GM19324 (cell line): ENCODE measurements at regions not wholly inside any gene's neighbourhood (a gene's known extent, or its start where the extent isn't known, plus 50 kb on each side); places are given as distances from the start of the nearest gene placed in this dataset.

ENCODE experiments used
- ATAC-seq: cut with Tn5 transposase; IDR thresholded peaks from one replicate; pipeline ENCODE4 v1.9.1; 2021; ENCODE audit warnings: mild to moderate bottlenecking, moderate library complexity; ENCODE audit not compliant: unreplicated experiment, low FRiP score

- ATAC-seq, result no peak
Measured at GRCh38 chr21:43277481-43278351, 108.9 kb downstream of the CRYAA start.

GRCh38 chr21:43276811-43277210 is 108.0 kb downstream of the CRYAA start:
- ATAC-seq, result no peak

GRCh38 chr21:43275421-43276211 is 106.8 kb downstream of the CRYAA start:
- ATAC-seq, result no peak

- no peak for ATAC-seq
Measured at GRCh38 chr21:43274946-43275310, 106.1 kb downstream of the CRYAA start.

GRCh38 chr21:43274022-43274945 is 105.5 kb downstream of the CRYAA start:
- ATAC-seq, result no peak

- no peak for ATAC-seq
Measured at GRCh38 chr21:43273708-43274021, 104.9 kb downstream of the CRYAA start.

- no peak for ATAC-seq
Measured at GRCh38 chr21:43273016-43273707, 104.4 kb downstream of the CRYAA start.

- no peak for ATAC-seq
Measured at GRCh38 chr21:43272591-43272990, 103.8 kb downstream of the CRYAA start.

- ATAC-seq, result no peak
Measured at GRCh38 chr21:43271452-43272020, 102.7 kb downstream of the CRYAA start.

- no peak for ATAC-seq
Measured at GRCh38 chr21:43270800-43271301, 102.0 kb downstream of the CRYAA start.

- ATAC-seq, result no peak
Measured at GRCh38 chr21:43269957-43270705, 101.3 kb downstream of the CRYAA start.

- no peak for ATAC-seq
Measured at GRCh38 chr21:43269440-43269839, 100.6 kb downstream of the CRYAA start.

- ATAC-seq, result no peak
Measured at GRCh38 chr21:43268804-43269186, 100.0 kb downstream of the CRYAA start.

- no peak for ATAC-seq
Measured at GRCh38 chr21:43268086-43268803, 99.4 kb downstream of the CRYAA start.

GRCh38 chr21:43267391-43268085 is 98.7 kb downstream of the CRYAA start:
- ATAC-seq, result no peak

- no peak for ATAC-seq
Measured at GRCh38 chr21:43266534-43266933, 97.7 kb downstream of the CRYAA start.

- no peak for ATAC-seq
Measured at GRCh38 chr21:43262427-43262826, 93.6 kb downstream of the CRYAA start.
